ENCODE measurements at regions not wholly inside any gene's neighbourhood (a gene's known extent, or its start where the extent isn't known, plus 50 kb on each side); places are given as distances from the start of the nearest gene placed in this dataset.

- no peak for DNase-seq
Observed at GRCh38 chr2:147548451-147548850, 296.4 kb upstream of the ACVR2A start.

- DNase-seq = no peak
Observed at GRCh38 chr2:147547440-147547839, 297.4 kb upstream of the ACVR2A start.

- DNase-seq = no peak
Observed at GRCh38 chr2:147546109-147546508, 298.7 kb upstream of the ACVR2A start.

GRCh38 chr2:147543056-147543455, 301.8 kb upstream of the ACVR2A start:
- no peak for DNase-seq

- DNase-seq = peak; percentile 47 to 61
Observed at GRCh38 chr2:147542351-147542750, 302.5 kb upstream of the ACVR2A start.

- peak; percentile 6 to 25 for DNase-seq
Observed at GRCh38 chr2:147541314-147541713, 303.5 kb upstream of the ACVR2A start.

GRCh38 chr2:147538821-147539220, 306.0 kb upstream of the ACVR2A start:
- no peak for DNase-seq

GRCh38 chr2:147538088-147538487, 306.7 kb upstream of the ACVR2A start:
- DNase-seq = no peak

GRCh38 chr2:147531269-147531668, 313.6 kb upstream of the ACVR2A start:
- no peak for DNase-seq

GRCh38 chr2:147530033-147530432, 314.8 kb upstream of the ACVR2A start:
- no peak for DNase-seq

- DNase-seq = no peak
Observed at GRCh38 chr2:147525819-147526489, 318.9 kb upstream of the ACVR2A start.

GRCh38 chr2:147524912-147525311, 319.9 kb upstream of the ACVR2A start:
- DNase-seq = no peak

- DNase-seq = no peak
Observed at GRCh38 chr2:147523415-147523814, 321.4 kb upstream of the ACVR2A start.

GRCh38 chr2:147521936-147522335, 322.9 kb upstream of the ACVR2A start:
- DNase-seq = no peak

- no peak for DNase-seq
Observed at GRCh38 chr2:147520817-147521216, 324.0 kb upstream of the ACVR2A start.

GRCh38 chr2:147519178-147519577, 325.7 kb upstream of the ACVR2A start:
- no peak for DNase-seq

- DNase-seq = no peak
Observed at GRCh38 chr2:147515213-147515612, 329.6 kb upstream of the ACVR2A start.

- no peak for DNase-seq
Observed at GRCh38 chr2:147512206-147512605, 332.6 kb upstream of the ACVR2A start.

- peak; percentile 72 to 85 for DNase-seq
Observed at GRCh38 chr2:147511491-147511948, 333.3 kb upstream of the ACVR2A start.

GRCh38 chr2:147509821-147510220, 335.0 kb upstream of the ACVR2A start:
- DNase-seq = peak; percentile 46 to 82

- no peak for DNase-seq
Observed at GRCh38 chr2:147506889-147507288, 337.9 kb upstream of the ACVR2A start.

- DNase-seq = no peak
Observed at GRCh38 chr2:147502711-147503290, 342.0 kb upstream of the ACVR2A start.

- no peak for DNase-seq
Observed at GRCh38 chr2:147501968-147502367, 342.9 kb upstream of the ACVR2A start.

GRCh38 chr2:147500819-147501395, 343.9 kb upstream of the ACVR2A start:
- no peak for DNase-seq
